Stimulated activated memory B cell treated with anti-CD40 and anti-IgM and Interleukin-4, amounts not matched to agents 10 μg/mL and 1 μg/mL and 100 μg/mL, for 72 hours (primary cell): ENCODE measurements at regions not wholly inside any gene's neighbourhood (a gene's known extent, or its start where the extent isn't known, plus 50 kb on each side); places are given as distances from the start of the nearest gene placed in this dataset.

Experiments used
- ATAC-seq: fragments of 150-1000 bp; cut with Tn5 transposase; 2 replicates; pipeline ENCODE4 v1.10.0; 2021
- H3K27ac Mint-ChIP-seq: one replicate; pipeline ENCODE4 v1.8.0; 2022; ENCODE audit warnings: mild to moderate bottlenecking, mixed read lengths
- H3K27me3 Mint-ChIP-seq: one replicate; pipeline ENCODE4 v1.8.0; 2022; ENCODE audit warnings: mixed read lengths
- H3K36me3 Mint-ChIP-seq: one replicate; pipeline ENCODE4 v1.8.0; 2022; ENCODE audit warnings: mixed read lengths
- H3K4me1 Mint-ChIP-seq: one replicate; pipeline ENCODE4 v1.8.0; 2022; ENCODE audit warnings: mixed read lengths
- H3K4me3 Mint-ChIP-seq: one replicate; pipeline ENCODE4 v1.8.0; 2022; ENCODE audit warnings: mild to moderate bottlenecking, moderate library complexity, mixed read lengths
- H3K9me3 Mint-ChIP-seq: one replicate; pipeline ENCODE4 v1.8.0; 2022; ENCODE audit warnings: mixed read lengths

GRCh38 chr17:72489272-72489641 is 368.4 kb downstream of the SOX9 start:
- no peak overlapping the region for H3K4me3 Mint-ChIP-seq

GRCh38 chr17:72491102-72491501 is 370.3 kb downstream of the SOX9 start:
- H3K27ac Mint-ChIP-seq = no peak overlapping the region
- no peaks in the 10 kb centered on the region for H3K36me3 Mint-ChIP-seq
- peaks cover 3% of the 10 kb centered on the region for H3K9me3 Mint-ChIP-seq
- no peaks in the 10 kb centered on the region for H3K4me1 Mint-ChIP-seq
- H3K27me3 Mint-ChIP-seq = no peaks in the 10 kb centered on the region
- ATAC-seq = no peak
- H3K4me3 Mint-ChIP-seq = no peak overlapping the region

More at GRCh38 chr17:72489272-72489641, 368.4 kb downstream of the SOX9 start:
- Mint-ChIP-seq H3K4me1 (no peaks in the 10 kb centered on the region), H3K27me3 (peaks cover 7% of the 10 kb centered on the region), H3K36me3 (no peaks in the 10 kb centered on the region), H3K9me3 (peaks cover 3% of the 10 kb centered on the region), H3K27ac (no peak overlapping the region)
- ATAC-seq = no peak

- Mint-ChIP-seq H3K27ac (no peak overlapping the region), H3K36me3 (no peaks in the 10 kb centered on the region), H3K9me3 (peaks cover 6% of the 10 kb centered on the region), H3K4me1 (no peaks in the 10 kb centered on the region), H3K27me3 (no peaks in the 10 kb centered on the region), H3K4me3 (no peak overlapping the region)
- ATAC-seq = no peak
These were observed 371.7 kb downstream of the SOX9 start for GRCh38 chr17:72492494-72492893.

GRCh38 chr17:72492941-72493340 is 372.1 kb downstream of the SOX9 start:
- no peak overlapping the region for H3K4me3 Mint-ChIP-seq
- H3K27me3 Mint-ChIP-seq = no peaks in the 10 kb centered on the region
- peaks cover 6% of the 10 kb centered on the region for H3K9me3 Mint-ChIP-seq
- H3K4me1 Mint-ChIP-seq = no peaks in the 10 kb centered on the region
- no peak for ATAC-seq
- H3K27ac Mint-ChIP-seq = no peak overlapping the region
- H3K36me3 Mint-ChIP-seq = no peaks in the 10 kb centered on the region

GRCh38 chr17:72494566-72494965 is 373.7 kb downstream of the SOX9 start:
- Mint-ChIP-seq H3K9me3 (peaks cover 6% of the 10 kb centered on the region), H3K27ac (no peak overlapping the region), H3K36me3 (no peaks in the 10 kb centered on the region), H3K4me1 (no peaks in the 10 kb centered on the region), H3K27me3 (no peaks in the 10 kb centered on the region), H3K4me3 (no peak overlapping the region)
- no peak for ATAC-seq

GRCh38 chr17:72496461-72496860 is 375.6 kb downstream of the SOX9 start:
- H3K36me3 Mint-ChIP-seq = no peaks in the 10 kb centered on the region
- peaks cover under 1% of the 10 kb centered on the region for H3K27me3 Mint-ChIP-seq
- no peaks in the 10 kb centered on the region for H3K4me1 Mint-ChIP-seq
- peaks cover 3% of the 10 kb centered on the region for H3K9me3 Mint-ChIP-seq
- H3K4me3 Mint-ChIP-seq = no peak overlapping the region
- H3K27ac Mint-ChIP-seq = no peak overlapping the region
- no peak for ATAC-seq

GRCh38 chr17:72497915-72498314 is 377.1 kb downstream of the SOX9 start:
- Mint-ChIP-seq H3K27ac (no peak overlapping the region), H3K4me1 (no peaks in the 10 kb centered on the region), H3K9me3 (peaks cover 3% of the 10 kb centered on the region), H3K27me3 (peaks cover 15% of the 10 kb centered on the region), H3K4me3 (no peak overlapping the region), H3K36me3 (no peaks in the 10 kb centered on the region)
- no peak for ATAC-seq

- no peak for ATAC-seq
- no peak overlapping the region for H3K27ac Mint-ChIP-seq
- peaks cover 3% of the 10 kb centered on the region for H3K9me3 Mint-ChIP-seq
- H3K27me3 Mint-ChIP-seq = peaks cover 20% of the 10 kb centered on the region
- no peak overlapping the region for H3K4me3 Mint-ChIP-seq
- H3K4me1 Mint-ChIP-seq = no peaks in the 10 kb centered on the region
- H3K36me3 Mint-ChIP-seq = no peaks in the 10 kb centered on the region
These were observed 377.8 kb downstream of the SOX9 start for GRCh38 chr17:72498364-72499210.

GRCh38 chr17:72501404-72502370 is 380.9 kb downstream of the SOX9 start:
- Mint-ChIP-seq H3K4me3 (no peak overlapping the region), H3K36me3 (no peaks in the 10 kb centered on the region), H3K27ac (no peak overlapping the region), H3K4me1 (no peaks in the 10 kb centered on the region), H3K27me3 (peaks cover 29% of the 10 kb centered on the region), H3K9me3 (peaks cover 13% of the 10 kb centered on the region)
- no peak for ATAC-seq

- no peak overlapping the region for H3K27ac Mint-ChIP-seq
- H3K4me3 Mint-ChIP-seq = no peak overlapping the region
- no peak for ATAC-seq
These were observed 381.8 kb downstream of the SOX9 start for GRCh38 chr17:72502371-72503341.

GRCh38 chr17:72503556-72503955 is 382.7 kb downstream of the SOX9 start:
- Mint-ChIP-seq H3K27ac (no peak overlapping the region), H3K9me3 (peaks cover 10% of the 10 kb centered on the region), H3K4me3 (no peak overlapping the region), H3K36me3 (no peaks in the 10 kb centered on the region), H3K27me3 (peaks cover 29% of the 10 kb centered on the region), H3K4me1 (no peaks in the 10 kb centered on the region)
- ATAC-seq = no peak

More at GRCh38 chr17:72502371-72503341, 381.8 kb downstream of the SOX9 start:
- Mint-ChIP-seq H3K27me3 (peaks cover 29% of the 10 kb centered on the region), H3K36me3 (no peaks in the 10 kb centered on the region), H3K9me3 (peaks cover 10% of the 10 kb centered on the region), H3K4me1 (no peaks in the 10 kb centered on the region)

GRCh38 chr17:72504783-72505182 is 384.0 kb downstream of the SOX9 start:
- ATAC-seq = no peak
- no peak overlapping the region for H3K27ac Mint-ChIP-seq

GRCh38 chr17:72506773-72507172 is 386.0 kb downstream of the SOX9 start:
- peaks cover 25% of the 10 kb centered on the region for H3K27me3 Mint-ChIP-seq
- peaks cover 10% of the 10 kb centered on the region for H3K9me3 Mint-ChIP-seq
- H3K4me3 Mint-ChIP-seq = no peak overlapping the region
- no peak for ATAC-seq
- H3K4me1 Mint-ChIP-seq = peaks cover 10% of the 10 kb centered on the region
- no peak overlapping the region for H3K27ac Mint-ChIP-seq
- H3K36me3 Mint-ChIP-seq = no peaks in the 10 kb centered on the region

More at GRCh38 chr17:72504783-72505182, 384.0 kb downstream of the SOX9 start:
- H3K27me3 Mint-ChIP-seq = peaks cover 29% of the 10 kb centered on the region
- no peaks in the 10 kb centered on the region for H3K4me1 Mint-ChIP-seq
- H3K9me3 Mint-ChIP-seq = peaks cover 10% of the 10 kb centered on the region
- no peaks in the 10 kb centered on the region for H3K36me3 Mint-ChIP-seq
- H3K4me3 Mint-ChIP-seq = no peak overlapping the region

- Mint-ChIP-seq H3K9me3 (peaks cover 10% of the 10 kb centered on the region), H3K4me1 (peaks cover 10% of the 10 kb centered on the region), H3K27ac (no peak overlapping the region), H3K4me3 (no peak overlapping the region), H3K36me3 (no peaks in the 10 kb centered on the region), H3K27me3 (peaks cover 19% of the 10 kb centered on the region)
- ATAC-seq = no peak
These were observed 386.6 kb downstream of the SOX9 start for GRCh38 chr17:72507370-72507769.
